Suppressor macrophage (primary cell): ENCODE measurements at regions not wholly inside any gene's neighbourhood (a gene's known extent, or its start where the extent isn't known, plus 50 kb on each side); places are given as distances from the start of the nearest gene placed in this dataset.
A peak's percentile ranks its signal among the peaks of the same experiment; 100 is the strongest.

ENCODE experiments used
- DNase-seq, 4 experiments: peaks; one replicate each; pipeline ENCODE4 v3.0.0-alpha.2; 2020 to 2022

DNA sequence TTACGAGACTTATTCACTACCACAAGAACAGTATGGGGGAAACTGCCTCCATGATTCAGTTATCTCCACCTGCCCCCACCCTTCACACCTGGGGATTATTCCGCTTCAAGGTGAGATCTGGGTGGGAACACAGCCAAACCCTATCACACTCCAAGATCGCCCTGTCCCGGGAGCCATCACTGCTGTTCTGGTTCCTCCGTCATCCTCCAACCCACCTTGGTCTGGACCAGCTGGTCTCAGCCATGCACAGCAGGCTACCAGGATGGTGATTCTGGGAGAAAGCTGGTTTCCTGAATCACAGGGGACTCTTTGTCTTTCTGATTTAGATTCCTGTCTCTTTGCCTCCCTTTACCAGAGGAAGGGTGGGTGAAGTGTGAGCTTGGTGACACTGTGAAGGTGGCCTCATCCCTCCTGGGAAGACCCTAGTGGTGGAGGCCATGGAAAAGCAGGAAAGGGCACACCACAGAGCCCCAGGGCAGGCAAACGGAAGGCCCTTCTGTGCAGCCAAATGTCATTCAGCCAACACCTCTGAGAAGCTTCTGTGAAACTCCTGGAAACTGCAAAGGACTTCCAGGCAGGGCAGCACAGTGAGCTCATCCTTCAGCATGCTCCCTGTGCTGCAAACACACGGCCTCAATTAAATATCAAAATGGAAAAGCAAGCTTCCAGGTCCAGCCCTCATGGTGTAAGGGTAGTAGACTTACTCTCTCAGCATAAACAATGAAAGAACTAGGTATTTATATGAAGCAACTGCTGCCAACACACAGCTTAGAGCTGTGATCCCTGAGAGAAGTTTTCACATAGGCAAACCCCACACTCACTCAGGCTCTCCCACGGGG, 169.8 kb downstream of the ANKRD60 start:
- DNase-seq = no peak

DNA sequence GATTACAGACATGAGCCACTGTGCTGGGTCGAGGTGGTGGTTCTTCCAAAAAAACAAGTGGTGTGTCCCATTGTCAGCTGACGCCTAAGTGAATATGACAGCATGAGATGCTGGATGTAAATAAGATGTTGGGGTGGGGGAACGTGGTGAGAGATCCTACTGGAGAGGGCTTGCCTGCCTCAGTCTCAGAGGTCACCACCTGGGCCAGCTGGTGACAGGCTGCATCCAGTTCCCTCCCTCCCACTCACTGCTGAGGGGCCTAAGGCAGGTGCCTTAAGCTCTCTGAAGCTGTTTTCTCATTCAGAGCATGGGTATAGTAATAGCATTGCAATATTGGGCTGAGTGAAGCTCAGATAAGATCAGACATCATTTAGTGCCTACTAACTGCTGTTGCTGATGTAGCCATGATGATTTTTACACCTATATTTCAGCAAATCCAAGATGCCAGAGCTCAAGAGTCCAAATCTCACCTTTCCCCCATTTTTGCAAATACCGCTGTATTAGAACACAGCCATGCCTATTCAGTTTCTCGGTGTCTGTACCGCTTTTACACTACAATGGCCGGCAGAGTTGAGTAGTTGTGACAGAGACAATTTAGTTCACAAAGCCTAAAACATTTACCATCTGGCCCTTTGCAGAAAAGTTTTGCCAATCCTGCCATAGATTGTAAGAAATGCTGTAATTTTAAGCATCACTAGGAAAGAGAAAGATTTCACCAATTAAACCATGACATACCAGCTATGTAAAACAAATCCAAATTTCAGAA, 171.3 kb downstream of the ANKRD60 start:
- DNase-seq = no peak

DNA sequence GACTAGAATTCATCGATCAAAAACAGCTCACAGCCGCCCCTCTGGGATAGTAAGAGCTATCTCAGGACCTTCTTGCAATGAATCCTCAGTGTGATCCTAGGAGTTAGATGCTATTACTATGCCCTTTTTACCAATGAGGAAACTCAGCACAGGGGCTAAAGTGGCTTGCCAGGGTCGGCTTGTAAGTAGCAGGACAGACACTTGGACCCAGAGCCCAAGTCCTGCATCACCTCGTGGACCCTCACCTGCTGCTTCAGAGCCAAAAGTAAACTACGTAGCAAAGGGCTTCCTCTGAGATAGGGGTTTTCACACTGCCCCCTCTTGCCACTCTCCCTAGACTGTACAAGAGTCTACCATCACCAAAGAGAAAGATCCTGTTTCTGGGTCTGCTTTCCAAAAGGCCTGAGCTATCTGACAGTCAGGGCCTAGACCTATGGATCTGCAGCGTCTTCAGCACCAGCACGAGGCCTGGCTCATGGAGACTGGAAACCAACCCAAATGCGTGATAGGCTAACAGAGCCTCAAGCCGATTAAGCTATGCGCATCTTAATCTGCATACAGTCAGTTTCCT, 172.3 kb downstream of the ANKRD60 start:
- DNase-seq = no peak

DNA sequence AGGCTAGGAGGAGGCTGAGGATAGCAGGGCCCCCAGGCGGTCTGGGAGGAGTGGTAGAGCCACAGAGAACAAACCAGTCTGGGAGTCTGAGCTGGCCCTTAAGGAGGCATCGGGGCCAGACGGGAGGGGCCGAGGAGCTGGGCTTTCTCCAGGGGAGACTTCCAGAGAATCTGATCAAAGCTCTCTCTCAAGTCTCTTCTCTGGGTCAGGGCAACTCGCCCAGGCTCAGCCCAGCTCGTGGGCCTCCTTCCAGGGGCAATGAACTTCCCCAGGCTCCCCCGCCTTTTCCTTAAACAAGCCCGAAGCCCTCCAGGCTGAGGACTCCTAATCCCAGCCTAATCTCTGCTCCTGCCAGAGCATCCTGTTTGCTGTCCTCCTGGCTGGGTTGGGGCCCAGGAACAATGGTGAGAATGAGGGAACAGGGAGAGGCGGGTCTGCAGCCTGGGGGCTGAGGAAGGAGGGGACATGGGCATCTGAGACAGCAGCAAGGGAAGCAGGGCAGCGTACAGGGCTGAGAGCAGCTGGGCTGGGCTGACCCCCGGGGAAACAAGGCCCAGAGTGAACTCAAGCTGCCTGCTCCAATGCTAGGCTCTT, 173.6 kb downstream of the ANKRD60 start:
- DNase-seq = no peak

DNA sequence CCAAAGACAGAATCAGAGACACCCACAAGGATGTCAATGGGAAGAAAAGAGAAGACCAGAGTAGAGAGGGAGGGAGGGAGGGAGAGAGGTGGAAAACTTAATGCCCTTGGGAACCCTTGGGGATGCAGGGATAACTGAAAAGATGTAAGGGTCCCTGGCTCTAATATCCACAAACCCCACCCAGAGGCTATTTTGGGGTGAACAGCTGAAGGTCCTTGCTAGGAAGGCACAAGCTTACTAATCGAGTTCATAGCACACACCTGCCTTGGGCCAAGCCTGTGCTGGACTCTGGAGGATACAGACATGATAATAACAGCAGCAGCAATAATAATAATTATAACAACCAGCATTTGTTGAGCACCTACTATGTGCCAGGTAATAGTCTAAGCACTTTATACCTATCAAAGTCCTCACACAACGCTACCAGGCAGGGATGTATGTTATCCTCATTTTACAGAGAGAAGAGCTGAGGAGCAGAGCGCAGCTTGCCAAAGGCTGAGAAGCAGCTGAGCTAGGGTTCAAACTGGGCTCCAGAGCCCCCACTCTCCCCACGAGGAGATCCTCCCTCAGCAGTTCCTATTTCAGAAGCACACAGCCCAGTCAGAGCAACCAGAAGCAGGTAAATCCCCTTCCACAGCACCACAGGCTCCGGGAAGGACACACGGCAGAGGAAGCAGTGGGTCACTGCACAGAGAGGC, 174.2 kb downstream of the ANKRD60 start:
- DNase-seq = no peak

DNA sequence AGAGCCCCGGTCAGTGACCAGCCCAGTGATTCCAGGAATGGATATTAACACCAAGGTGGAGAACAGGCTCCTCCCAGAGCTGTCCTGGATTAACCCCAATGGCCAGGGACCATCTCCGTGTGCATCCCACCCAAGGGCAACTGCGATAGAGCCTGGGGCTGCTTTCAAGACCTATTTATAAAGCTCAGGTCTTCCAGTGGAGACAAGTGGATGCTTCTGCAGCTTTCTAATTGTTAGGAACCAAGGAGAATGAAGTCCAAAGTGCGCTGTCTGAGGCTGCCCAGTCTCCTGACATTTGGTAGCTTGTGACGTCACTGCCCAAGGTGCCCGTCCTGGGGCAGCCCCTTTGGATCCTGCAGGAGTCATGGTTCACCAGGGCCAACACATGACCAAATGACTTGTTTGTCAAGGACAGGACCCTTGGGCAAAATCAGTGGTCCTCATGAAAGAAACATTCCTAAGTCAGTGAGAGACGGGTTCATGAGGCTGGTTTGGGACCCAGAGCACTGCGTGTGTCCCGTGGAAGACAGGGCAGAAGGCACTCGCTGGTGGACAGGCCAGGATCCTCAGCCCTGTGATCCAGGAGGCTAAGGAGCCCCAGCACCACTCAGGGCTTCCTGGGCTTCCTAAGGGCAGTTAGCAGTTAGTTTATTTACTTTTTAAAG, 174.9 kb downstream of the ANKRD60 start:
- DNase-seq = no peak

DNA sequence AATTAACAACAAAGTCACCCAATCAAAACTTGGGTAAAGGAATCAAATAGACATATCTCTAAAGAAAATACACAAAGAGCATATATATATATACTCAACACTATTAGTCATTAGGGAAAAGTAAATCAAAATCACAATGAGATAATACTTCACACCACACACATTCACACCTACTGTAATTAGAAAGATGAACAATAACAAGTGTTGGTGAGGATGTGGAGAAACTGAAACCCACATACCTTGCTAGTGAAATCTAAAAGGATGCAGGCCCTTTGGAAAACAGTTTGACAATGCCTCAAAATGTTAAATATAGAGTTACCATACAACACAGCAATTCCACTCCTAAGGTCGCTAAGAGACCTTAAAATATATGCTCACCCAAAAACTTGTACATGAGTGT, 177.1 kb downstream of the ANKRD60 start:
- DNase-seq = no peak

DNA sequence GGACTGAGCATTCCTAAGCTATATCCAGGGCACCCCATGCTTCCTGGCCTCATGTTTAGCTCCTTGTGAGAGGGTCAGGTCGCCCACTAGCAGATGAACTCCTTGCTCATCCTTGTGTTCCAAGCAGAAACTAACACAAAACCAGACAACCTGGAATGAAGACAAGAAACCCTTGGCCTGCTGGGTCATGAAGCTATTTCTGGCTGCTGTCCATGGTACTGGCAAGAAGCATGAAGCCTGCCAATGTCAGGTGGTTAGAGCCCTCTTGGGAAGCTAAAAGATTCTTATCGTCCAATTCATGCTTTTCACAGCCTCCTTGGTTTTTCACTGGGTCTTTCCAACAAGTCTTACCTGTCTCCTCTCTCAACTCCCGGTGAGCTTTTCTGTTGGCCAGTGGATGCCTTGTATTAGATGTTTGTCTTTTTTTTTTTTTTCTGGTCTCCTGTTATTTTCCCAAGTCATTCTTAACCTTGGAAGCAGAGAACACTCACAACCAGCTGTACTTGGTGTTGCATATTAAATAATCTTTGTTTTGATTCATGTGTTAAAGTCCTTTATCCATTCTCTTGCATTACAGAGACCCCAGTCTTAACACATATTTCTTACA, 180.3 kb downstream of the ANKRD60 start:
- peak in 3 of 4 experiments; percentile 7 to 35 (median 17) for DNase-seq

DNA sequence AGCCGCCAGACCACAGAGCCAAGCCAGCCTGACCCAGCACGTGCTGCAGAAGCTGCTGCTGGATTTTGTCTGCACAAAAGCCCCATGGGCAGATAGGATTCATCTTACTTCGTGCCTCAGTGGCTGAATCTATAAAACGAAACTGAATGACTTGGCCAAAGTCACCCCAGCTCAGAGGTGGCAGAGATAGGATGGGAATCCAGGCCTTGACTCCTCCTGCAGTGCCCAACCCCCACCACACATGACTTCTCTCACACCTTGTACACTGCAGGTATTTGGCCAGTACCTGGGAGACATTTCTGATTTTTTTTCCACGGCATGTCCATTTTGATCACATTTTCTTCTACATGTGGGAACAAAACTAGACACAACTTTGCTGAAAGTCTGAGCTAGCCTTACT, 182.1 kb downstream of the ANKRD60 start:
- DNase-seq = no peak

DNA sequence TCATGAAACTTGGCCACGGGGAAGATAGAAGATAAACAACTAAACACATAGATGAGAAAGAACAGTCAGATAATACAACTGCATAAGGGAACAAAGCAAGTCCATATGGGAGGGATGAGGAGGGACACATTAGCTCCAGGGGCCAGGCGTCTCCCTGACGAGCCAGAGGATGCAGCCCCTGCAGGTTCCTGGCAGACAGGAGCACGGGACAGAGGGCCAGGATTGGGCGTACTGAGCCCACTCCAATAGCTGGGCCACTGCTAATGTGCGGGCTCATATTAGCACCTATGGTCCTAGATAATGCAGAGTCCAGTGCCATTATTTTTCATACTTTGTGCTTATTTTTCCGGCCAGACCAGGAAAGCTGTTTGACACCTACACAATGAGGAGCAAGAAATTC, 182.9 kb downstream of the ANKRD60 start:
- no peak for DNase-seq

DNA sequence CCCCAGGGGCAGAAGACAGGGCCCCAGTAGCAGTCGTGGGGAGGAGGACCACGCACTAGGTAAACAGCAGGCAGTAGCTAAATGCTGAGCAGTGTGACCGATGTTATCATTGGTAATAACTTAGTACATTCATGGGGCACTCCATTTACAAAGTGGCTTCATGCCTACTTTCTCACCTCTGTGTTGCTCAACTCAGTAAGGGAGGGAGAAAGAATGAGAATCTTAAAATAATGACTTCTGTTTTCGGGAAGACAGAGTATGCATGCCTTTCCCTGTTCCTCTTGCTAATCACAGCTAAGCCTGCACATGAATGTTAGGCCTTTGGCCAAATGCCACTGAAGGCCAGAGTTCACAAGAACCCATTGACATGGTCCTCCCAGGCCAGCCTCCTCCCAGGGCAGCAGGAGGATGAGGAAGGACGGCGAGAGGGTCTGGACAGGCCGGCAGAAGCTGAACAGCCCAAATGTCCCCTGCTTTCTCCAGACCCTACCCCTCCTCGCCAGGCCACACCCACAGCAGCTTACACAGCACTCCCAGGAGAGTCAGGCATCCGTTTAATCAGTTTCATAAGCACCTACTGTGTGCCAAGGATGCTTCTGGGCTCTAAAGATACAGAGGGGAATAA, 183.4 kb downstream of the ANKRD60 start:
- DNase-seq = no peak

DNA sequence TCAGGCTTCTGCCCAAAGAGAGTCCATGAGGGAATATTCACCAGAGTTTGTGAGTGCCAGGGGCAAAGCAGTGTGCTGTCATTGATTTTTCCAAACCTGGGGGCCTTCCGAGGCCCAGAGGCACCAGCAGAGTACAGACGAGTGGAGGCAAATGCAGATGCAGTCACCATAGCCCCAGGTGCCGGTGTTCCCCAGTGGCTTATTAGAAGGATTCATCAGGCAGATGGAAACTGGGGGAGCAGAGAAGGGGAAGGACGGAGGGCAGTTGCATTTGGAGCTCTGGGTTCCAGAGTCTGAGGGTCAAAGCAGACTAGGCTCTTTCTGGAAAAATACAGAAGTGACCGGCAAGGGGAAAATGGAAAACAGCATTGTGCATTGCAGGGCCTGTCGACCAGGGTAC, 184.2 kb downstream of the ANKRD60 start:
- DNase-seq = no peak

DNA sequence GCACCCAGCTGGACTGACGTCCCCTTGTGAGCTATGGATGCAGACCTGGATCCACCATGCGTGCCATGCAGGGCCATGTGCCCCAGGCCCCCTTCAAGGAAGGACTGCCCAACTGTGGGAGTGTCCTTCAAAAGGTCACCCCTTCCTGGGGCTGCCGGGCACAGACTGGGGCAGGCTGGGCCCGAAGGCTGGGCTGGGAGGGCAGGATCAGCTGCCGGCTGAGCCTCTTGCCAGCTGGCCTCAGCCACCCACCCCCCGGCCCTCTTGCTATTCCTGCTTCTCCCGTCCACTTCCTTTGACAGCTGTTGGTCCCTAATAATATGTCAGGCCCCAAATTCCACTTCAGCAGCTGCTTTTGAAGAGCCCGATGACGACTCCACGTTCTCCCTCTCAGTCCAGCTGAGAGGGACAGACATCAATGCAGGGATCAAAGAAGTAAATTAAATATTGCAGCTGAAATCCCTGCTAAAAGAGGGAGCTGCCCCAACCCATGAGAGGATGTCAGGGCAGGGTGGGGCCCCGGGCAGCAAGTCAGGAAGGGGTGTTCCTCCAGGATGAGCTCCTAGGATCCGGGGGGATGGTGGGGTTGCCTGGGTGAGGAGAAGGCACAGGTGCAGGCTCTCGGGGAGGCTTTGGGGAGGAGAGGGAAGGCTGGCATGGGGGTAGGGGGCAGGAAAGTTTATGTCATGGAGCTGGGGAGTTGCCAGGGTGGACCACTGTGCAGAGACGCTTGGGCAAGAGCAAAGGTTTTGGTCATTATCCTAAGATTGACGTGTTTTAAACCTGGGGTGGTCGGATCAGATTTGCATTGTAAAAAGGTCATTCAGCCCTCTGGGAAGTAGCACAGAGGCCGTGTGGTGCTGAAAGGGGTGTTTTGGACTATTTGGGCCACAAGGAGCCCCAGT, 185.0 kb downstream of the ANKRD60 start:
- no peak for DNase-seq

DNA sequence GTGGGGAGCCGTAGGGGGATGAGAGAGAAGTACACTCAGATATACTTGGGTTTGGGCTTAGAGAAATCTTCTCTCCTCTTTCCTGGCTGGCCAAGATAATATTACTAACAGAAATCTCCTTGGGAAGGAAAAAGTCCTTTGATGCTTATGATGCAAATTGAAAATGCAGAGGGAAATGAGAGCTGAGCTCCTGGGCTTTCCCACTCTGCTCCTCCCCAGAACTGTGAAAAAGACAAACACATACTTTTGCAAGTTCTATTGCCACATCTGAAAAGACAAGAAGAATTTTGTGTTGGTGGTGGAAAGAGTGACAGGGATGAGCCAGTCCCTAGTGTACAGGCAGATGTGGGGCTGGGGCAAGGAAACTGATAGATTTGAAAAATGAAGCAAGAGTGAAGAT, 185.9 kb downstream of the ANKRD60 start:
- no peak for DNase-seq

DNA sequence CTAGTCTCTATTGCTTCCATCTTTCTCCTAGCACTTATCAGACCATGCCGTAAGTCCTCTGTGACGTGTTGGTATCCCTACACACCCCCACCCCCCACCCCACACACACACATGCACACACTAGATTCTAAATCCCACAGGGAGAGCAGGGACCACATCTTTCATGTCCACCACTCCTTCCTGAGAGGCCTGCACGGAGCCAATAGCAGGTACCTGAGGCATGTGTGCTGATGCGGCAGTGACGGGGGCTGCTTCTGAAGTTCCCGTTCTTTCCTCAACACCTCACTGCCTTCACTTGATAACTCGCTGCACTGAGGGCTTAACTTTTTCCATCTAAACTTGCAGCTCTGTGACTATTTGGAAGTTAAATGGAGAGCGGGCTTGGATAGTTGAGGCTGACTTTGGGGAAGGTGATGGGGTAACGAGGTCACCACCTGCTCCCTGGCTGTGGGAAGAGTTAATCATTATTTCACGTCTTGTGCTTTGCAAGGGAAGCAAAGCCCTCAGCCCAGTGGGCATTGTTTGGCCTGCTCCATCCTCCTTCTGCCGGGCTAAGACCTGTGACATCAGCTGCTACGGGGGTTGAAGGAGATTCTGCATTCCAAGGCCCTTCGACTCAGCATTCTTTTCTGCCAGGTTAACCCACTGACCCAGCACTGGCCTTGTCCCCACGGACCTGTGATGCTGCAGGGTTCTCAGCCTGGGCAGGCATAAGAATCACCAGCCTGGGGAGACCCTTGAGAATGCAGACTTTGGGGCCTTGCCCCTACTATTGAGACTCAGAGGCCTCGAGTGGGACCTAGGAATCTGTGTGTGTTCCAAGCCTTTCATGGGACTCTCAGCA, 187.8 kb downstream of the ANKRD60 start:
- DNase-seq = no peak

DNA sequence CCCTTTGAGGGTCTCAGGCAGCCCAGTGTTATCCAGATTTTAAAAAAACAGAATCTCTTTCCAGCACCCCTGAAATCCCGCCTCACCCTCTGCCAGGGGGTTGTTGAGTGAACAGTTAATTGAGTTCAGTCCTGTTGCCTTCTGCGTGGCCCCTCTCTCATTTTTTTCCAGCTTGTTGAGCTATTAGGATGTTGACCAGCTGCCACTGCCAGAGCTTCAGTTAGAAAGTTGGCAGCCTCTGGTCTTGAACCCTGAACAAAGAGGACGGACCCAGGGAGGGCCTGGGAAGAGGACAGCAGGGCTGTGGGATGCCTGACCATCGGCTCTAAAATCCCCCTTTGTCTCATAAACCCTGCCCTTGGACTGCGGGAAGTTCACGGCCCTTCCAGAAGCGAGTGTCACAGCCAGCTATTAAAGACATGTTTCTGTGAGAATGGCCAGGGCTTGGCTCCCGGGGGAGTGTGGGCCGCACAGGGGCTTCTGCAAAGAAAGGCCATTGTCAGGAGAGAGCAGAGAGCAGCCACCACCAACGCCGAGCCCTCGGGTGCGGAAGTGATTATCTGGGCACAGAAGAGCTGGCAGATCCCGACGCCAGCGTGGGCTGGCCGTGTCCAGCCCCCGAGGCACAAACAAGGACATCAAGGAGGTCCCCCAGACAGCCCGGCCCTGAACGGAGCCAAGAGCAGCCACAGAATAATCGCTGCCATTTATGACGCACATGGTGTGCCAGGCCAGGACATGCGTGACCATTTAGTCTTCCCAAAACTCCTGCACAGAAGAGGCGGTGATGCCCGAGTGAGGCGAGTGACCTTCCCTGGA, 189.0 kb downstream of the ANKRD60 start:
- no peak for DNase-seq

DNA sequence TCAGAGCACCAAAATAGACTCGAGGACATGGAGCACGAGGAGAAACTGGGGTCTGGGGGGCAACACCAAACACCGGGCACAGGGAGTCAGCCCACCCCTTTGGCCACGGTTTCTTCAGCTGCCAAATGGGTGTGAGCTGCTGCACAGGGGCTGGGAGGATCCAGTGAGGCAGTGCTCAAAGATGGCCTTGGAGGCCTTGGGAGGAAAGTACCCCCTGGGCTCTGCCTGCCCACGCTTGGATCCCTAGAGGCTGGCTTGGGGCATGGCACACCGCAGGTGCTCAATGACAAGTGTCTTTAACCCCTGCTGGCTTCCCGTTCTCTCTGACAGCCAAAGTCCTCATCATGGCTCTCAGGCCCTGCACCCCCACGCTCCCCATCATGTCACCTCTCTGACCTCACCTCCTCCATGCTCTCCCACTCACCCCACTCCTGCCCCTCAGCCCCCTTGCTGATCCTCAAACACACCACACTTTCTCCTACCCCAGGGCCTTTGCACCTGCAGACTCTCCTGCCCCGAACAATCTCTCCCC, 190.3 kb downstream of the ANKRD60 start:
- no peak for DNase-seq

DNA sequence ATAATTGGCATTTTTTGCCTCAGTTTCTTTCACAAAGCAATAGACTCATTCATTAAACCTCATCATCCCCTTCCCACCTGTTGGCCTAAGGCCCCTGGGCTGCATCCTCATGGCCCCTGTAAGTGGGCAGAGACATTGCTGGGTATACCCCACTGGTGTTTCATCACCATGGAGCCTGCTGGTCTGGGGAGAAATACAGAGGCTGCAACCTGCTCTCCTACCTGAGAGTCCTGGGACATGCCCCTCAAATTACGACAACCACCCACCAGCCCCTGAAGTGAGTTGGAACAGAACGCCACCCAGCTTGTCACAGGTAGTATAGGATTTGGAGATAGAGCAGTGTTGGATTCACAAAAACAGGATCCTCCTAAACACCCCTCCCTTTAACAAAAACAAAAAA, 190.8 kb downstream of the ANKRD60 start:
- no peak for DNase-seq
